IMR-90 (cell line): ENCODE measurements at regions not wholly inside any gene's neighbourhood (a gene's known extent, or its start where the extent isn't known, plus 50 kb on each side); places are given as distances from the start of the nearest gene placed in this dataset.

Source experiments
- ATAC-seq: fragments of 200-7000 bp; cut with Tn5 transposase; 2 replicates; pipeline ENCODE4 v1.9.1; 2020; ENCODE audit warnings: low read depth, mild to moderate bottlenecking, moderate library complexity
- BruUV-seq: library from RNA; stranded (reverse); fragments of 400-500 nt; replicated peaks from 2 replicates; lab custom pipeline; 2021; lab: Mats Ljungman, UMichigan
- CTCF ChIA-PET: fragments of 300-600 bp; formaldehyde crosslinking; extraction: SDS; loops from one replicate; lab custom pipeline; 2021; ENCODE audit warnings: antibody characterized with exemption; lab: Yijun Ruan, JAX
- POLR2A ChIA-PET: fragments of 300-600 bp; sonication (Branson Sonifier 250); formaldehyde crosslinking; loops from one replicate; lab custom pipeline; 2022; ENCODE audit warnings: antibody characterized with exemption; ENCODE audit not compliant: unreplicated experiment; lab: Charles Lee
- DNase-seq: peaks from one replicate; pipeline ENCODE4 v3.0.0; 2013
- H2AFZ ChIP-seq: replicated peaks from 2 replicates; pipeline ENCODE3; 2013; ENCODE audit warnings: low read length, mild to moderate bottlenecking; ENCODE audit not compliant: poor library complexity
- H2AK5ac ChIP-seq: 2 replicates; pipeline ENCODE4 v1.6.1; 2013; ENCODE audit warnings: low read depth, low read length, inconsistent platforms
- H2AK9ac ChIP-seq: replicated peaks from 2 replicates; pipeline ENCODE3; 2013; ENCODE audit warnings: mild to moderate bottlenecking, low read depth, low read length, moderate library complexity; ENCODE audit not compliant: poor library complexity
- H2BK120ac ChIP-seq: 2 replicates; pipeline ENCODE4 v1.6.1; 2013; ENCODE audit warnings: low read depth, low read length, inconsistent platforms
- H2BK15ac ChIP-seq: 3 replicates; pipeline ENCODE4 v1.6.1; 2013; ENCODE audit warnings: low read depth, low read length, inconsistent platforms
- H2BK20ac ChIP-seq: 2 replicates; pipeline ENCODE4 v1.6.1; 2013; ENCODE audit warnings: low read depth, mild to moderate bottlenecking, inconsistent platforms, low read length, moderate library complexity
- H2BK5ac ChIP-seq: 2 replicates; pipeline ENCODE4 v1.6.1; 2013; ENCODE audit warnings: mild to moderate bottlenecking, low read depth, low read length, inconsistent platforms; ENCODE audit not compliant: poor library complexity, severe bottlenecking
- H3K14ac ChIP-seq: replicated peaks from 2 replicates; pipeline ENCODE4 v1.6.1; 2013; ENCODE audit warnings: low read depth, low read length, inconsistent platforms
- H3K18ac ChIP-seq: 2 replicates; pipeline ENCODE4 v1.6.1; 2013; ENCODE audit warnings: low read depth, low read length, control low read depth
- H3K23ac ChIP-seq: 2 replicates; pipeline ENCODE4 v1.6.1; 2013; ENCODE audit warnings: low read depth, low read length, inconsistent platforms
- H3K27ac ChIP-seq: 2 replicates; pipeline ENCODE4 v1.5.1; 2013; ENCODE audit warnings: mild to moderate bottlenecking, control low read depth, low read length; ENCODE audit not compliant: insufficient read depth
- H3K27me3 ChIP-seq: 2 replicates; pipeline ENCODE4 v1.6.1; 2013; ENCODE audit warnings: low read length; ENCODE audit not compliant: control insufficient read depth, insufficient read depth
- H3K36me3 ChIP-seq: 2 replicates; pipeline ENCODE4 v1.6.1; 2013; ENCODE audit warnings: low read length, mixed read lengths; ENCODE audit not compliant: control insufficient read depth, insufficient read depth
- H3K4ac ChIP-seq: 2 replicates; pipeline ENCODE4 v1.6.1; 2013; ENCODE audit warnings: low read depth, low read length, inconsistent platforms
- H3K4me1 ChIP-seq: 2 replicates; pipeline ENCODE4 v1.6.1; 2013; ENCODE audit warnings: low read length, mixed read lengths; ENCODE audit not compliant: control insufficient read depth, insufficient read depth
- H3K4me2 ChIP-seq: 2 replicates; pipeline ENCODE4 v1.6.1; 2013; ENCODE audit warnings: low read depth, mild to moderate bottlenecking, control low read depth, low read length, moderate library complexity
- H3K4me3 ChIP-seq: 2 replicates; pipeline ENCODE4 v1.5.1; 2013; ENCODE audit warnings: low read depth, mild to moderate bottlenecking, control low read depth, low read length, moderate library complexity; ENCODE audit not compliant: insufficient read depth
- H3K56ac ChIP-seq: 2 replicates; pipeline ENCODE4 v1.6.1; 2013; ENCODE audit warnings: low read length, inconsistent platforms; ENCODE audit not compliant: insufficient read depth; ENCODE audit errors: extremely low read depth
- H3K79me1 ChIP-seq, 2 experiments: 2 replicates each; pipeline ENCODE4 v1.6.1; 2013; ENCODE audit warnings: low read length in 2 of 2, inconsistent platforms in 1 of 2, low read depth in 1 of 2
- H3K9ac ChIP-seq: 2 replicates; pipeline ENCODE4 v1.6.1; 2013; ENCODE audit warnings: low read depth, low read length, control low read depth
- H3K9me1 ChIP-seq: 2 replicates; pipeline ENCODE4 v1.6.1; 2013; ENCODE audit warnings: low read length, inconsistent platforms; ENCODE audit not compliant: insufficient read depth
- H3K9me3 ChIP-seq: 2 replicates; pipeline ENCODE4 v1.6.1; 2013; ENCODE audit warnings: low read length; ENCODE audit not compliant: control insufficient read depth, insufficient read depth
- H4K20me1 ChIP-seq: 2 replicates; pipeline ENCODE4 v1.6.1; 2013; ENCODE audit warnings: low read length, inconsistent platforms; ENCODE audit not compliant: insufficient read depth
- H4K5ac ChIP-seq: 2 replicates; pipeline ENCODE4 v1.6.1; 2013; ENCODE audit warnings: mild to moderate bottlenecking, low read depth, low read length, control low read depth
- H4K8ac ChIP-seq, 2 experiments: 2 replicates each; pipeline ENCODE4 v1.6.1; 2013; ENCODE audit warnings: low read depth in 2 of 2, low read length in 2 of 2, control low read depth in 1 of 2, inconsistent platforms in 1 of 2
- H4K91ac ChIP-seq: 2 replicates; pipeline ENCODE4 v1.6.1; 2013; ENCODE audit warnings: low read depth, low read length, inconsistent platforms; ENCODE audit not compliant: insufficient read depth
- BHLHE40 ChIP-seq: fragments of 150-350 bp; IDR thresholded peaks from 2 replicates; pipeline ENCODE4 v1.6.1; 2016; ENCODE audit warnings: mild to moderate bottlenecking, low read depth, low read length
- CEBPB ChIP-seq: IDR thresholded peaks from 2 replicates; pipeline ENCODE4 v1.6.1; 2012; ENCODE audit warnings: low read depth, low read length, improper control_type of control experiment
- CHD1 ChIP-seq: IDR thresholded peaks from 2 replicates; pipeline ENCODE4 v1.6.1; 2012; ENCODE audit warnings: low read depth, low read length, improper control_type of control experiment
- ELK1 ChIP-seq: fragments of 150-350 bp; IDR thresholded peaks from 2 replicates; pipeline ENCODE4 v1.6.1; 2016; ENCODE audit warnings: low read depth, mild to moderate bottlenecking, low read length, moderate library complexity, borderline replicate concordance
- FOS ChIP-seq: fragments of 150-350 bp; IDR thresholded peaks from 2 replicates; pipeline ENCODE4 v1.6.1; 2016; ENCODE audit warnings: low read depth, low read length
- MAFK ChIP-seq: IDR thresholded peaks from 2 replicates; pipeline ENCODE4 v1.6.1; 2012; ENCODE audit warnings: low read depth, low read length, improper control_type of control experiment
- MAZ ChIP-seq: IDR thresholded peaks from 2 replicates; pipeline ENCODE4 v1.6.1; 2012; ENCODE audit warnings: low read depth, mild to moderate bottlenecking, low read length, improper control_type of control experiment, moderate library complexity, borderline replicate concordance
- MXI1 ChIP-seq: IDR thresholded peaks from 2 replicates; pipeline ENCODE4 v1.6.1; 2012; ENCODE audit warnings: low read depth, mild to moderate bottlenecking, low read length, moderate library complexity, borderline replicate concordance
- NFE2L2 ChIP-seq: fragments of 150-350 bp; IDR thresholded peaks from 2 replicates; pipeline ENCODE4 v1.6.1; 2016; ENCODE audit warnings: low read depth, mild to moderate bottlenecking, low read length
- POLR2A ChIP-seq: IDR thresholded peaks from 2 replicates; pipeline ENCODE4 v1.6.1; 2012; ENCODE audit warnings: mild to moderate bottlenecking, low read depth, low read length
- RAD21 ChIP-seq: IDR thresholded peaks from 2 replicates; pipeline ENCODE4 v1.6.1; 2012; ENCODE audit warnings: low read length, improper control_type of control experiment
- RCOR1 ChIP-seq: IDR thresholded peaks from 2 replicates; pipeline ENCODE4 v1.6.1; 2012; ENCODE audit warnings: mild to moderate bottlenecking, low read length, improper control_type of control experiment; ENCODE audit not compliant: insufficient replicate concordance
- RFX5 ChIP-seq: IDR thresholded peaks from 2 replicates; pipeline ENCODE4 v1.8.0; 2012; ENCODE audit warnings: low read depth, mild to moderate bottlenecking, low read length, moderate library complexity
- SMC3 ChIP-seq: fragments of 150-350 bp; IDR thresholded peaks from 2 replicates; pipeline ENCODE4 v1.6.1; 2016; ENCODE audit warnings: low read depth, mild to moderate bottlenecking, antibody characterized with exemption, low read length, moderate library complexity
- USF2 ChIP-seq: fragments of 150-350 bp; IDR thresholded peaks from 2 replicates; pipeline ENCODE4 v1.6.1; 2017; ENCODE audit warnings: mild to moderate bottlenecking, antibody characterized with exemption, low read length, low read depth
- WGBS, 2 experiments: methylation state at CpG; one replicate each; pipeline versions ENCODE4 v1.1.5 to v1.1.7; 2013; ENCODE audit warnings: missing lambda C conversion rate in 2 of 2; ENCODE audit not compliant: insufficient read length in 1 of 2; ENCODE audit errors: extremely low coverage in 2 of 2; 5-methylcytosine and 5-hydroxymethylcytosine counted together
- dilution Hi-C: fragments of 300-500 bp; cut with HindIII; formaldehyde crosslinking; loops from one replicate; pipeline ENCODE4 v1.14.3; 2018; ENCODE audit warnings: low sequenced_read_pairs; ENCODE audit not compliant: unreplicated experiment
- in situ Hi-C: fragments of 300-500 bp; cut with MboI; formaldehyde crosslinking; loops from 3 replicates; pipeline ENCODE4 v1.14.3; 2019; ENCODE audit warnings: low sequenced_read_pairs, inconsistent platforms, mixed read lengths
- intact Hi-C: fragments of 100-400 bp; cut with micrococcal nuclease; formaldehyde crosslinking; loops from 2 replicates; pipeline ENCODE4 v1.10.0; 2022
- TF ChIP-seq, protein P1 (sequence below): conservative IDR thresholded peaks from 2 replicates; pipeline ENCODE4 v1.5.1; 2012; ENCODE audit warnings: mild to moderate bottlenecking, low read depth, low read length, improper control_type of control experiment

GRCh38 chr10:125533866-125534265 lies 149.1 kb downstream of the TEX36 start:
- no peak for DNase-seq
- POLR2A ChIA-PET = no interaction called here
- Histone ChIP-seq H2BK120ac (no peak overlapping the region), H3K4ac (no peak overlapping the region), H3K27me3 (peaks cover 3% of the 10 kb centered on the region), H2AFZ (no peak overlapping the region), H2AK9ac (no peak overlapping the region), H3K4me3 (no peak overlapping the region), H4K8ac (no peak overlapping the region), H3K27ac (no peak overlapping the region), H3K4me1 (no peaks in the 10 kb centered on the region), H2BK15ac (no peak overlapping the region), H3K18ac (no peak overlapping the region), H3K36me3 (no peaks in the 10 kb centered on the region), H3K14ac (no peak overlapping the region), H4K5ac (no peak overlapping the region), H3K79me1 (no peaks in the 10 kb centered on the region), H4K20me1 (no peaks in the 10 kb centered on the region), H2BK5ac (no peak overlapping the region), H4K91ac (no peak overlapping the region), H2AK5ac (no peak overlapping the region), H3K23ac (no peak overlapping the region), H3K56ac (no peak overlapping the region), H3K9me1 (no peaks in the 10 kb centered on the region), H3K9me3 (no peaks in the 10 kb centered on the region), H3K4me2 (no peak overlapping the region), H2BK20ac (no peak overlapping the region), H3K9ac (no peak overlapping the region)
- in situ Hi-C loops = no loop called here
- TF ChIP-seq USF2 (no peak), RCOR1 (no peak), FOS (no peak), BHLHE40 (no peak), RFX5 (no peak), ELK1 (no peak), MAZ (no peak), CEBPB (no peak), POLR2A (no peak), SMC3 (no peak), MAFK (no peak), NFE2L2 (no peak), RAD21 (no peak), MXI1 (no peak), CHD1 (no peak)
- TF ChIP-seq, protein P1, sequence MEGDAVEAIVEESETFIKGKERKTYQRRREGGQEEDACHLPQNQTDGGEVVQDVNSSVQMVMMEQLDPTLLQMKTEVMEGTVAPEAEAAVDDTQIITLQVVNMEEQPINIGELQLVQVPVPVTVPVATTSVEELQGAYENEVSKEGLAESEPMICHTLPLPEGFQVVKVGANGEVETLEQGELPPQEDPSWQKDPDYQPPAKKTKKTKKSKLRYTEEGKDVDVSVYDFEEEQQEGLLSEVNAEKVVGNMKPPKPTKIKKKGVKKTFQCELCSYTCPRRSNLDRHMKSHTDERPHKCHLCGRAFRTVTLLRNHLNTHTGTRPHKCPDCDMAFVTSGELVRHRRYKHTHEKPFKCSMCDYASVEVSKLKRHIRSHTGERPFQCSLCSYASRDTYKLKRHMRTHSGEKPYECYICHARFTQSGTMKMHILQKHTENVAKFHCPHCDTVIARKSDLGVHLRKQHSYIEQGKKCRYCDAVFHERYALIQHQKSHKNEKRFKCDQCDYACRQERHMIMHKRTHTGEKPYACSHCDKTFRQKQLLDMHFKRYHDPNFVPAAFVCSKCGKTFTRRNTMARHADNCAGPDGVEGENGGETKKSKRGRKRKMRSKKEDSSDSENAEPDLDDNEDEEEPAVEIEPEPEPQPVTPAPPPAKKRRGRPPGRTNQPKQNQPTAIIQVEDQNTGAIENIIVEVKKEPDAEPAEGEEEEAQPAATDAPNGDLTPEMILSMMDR = no peak
- intact Hi-C loops = no loop called here
- BruUV-seq = no TSS peak
- CTCF ChIA-PET = no interaction called here
- ATAC-seq = no peak
- dilution Hi-C loops = no loop called here
- 44% methylated on average over 3 of the region's 8 CpGs; no CpG with 5 or more reads in 1 of the 2 experiments for WGBS, 2 experiments
